Esophagus squamous epithelium (tissue), 4 donors: ENCODE measurements at regions not wholly inside any gene's neighbourhood (a gene's known extent, or its start where the extent isn't known, plus 50 kb on each side); places are given as distances from the start of the nearest gene placed in this dataset.

Source experiments
- POLR2A ChIP-seq, 4 donors: fragments of 450-650 bp; IDR thresholded peaks; one replicate each; pipeline ENCODE4 v1.6.1; 2017; ENCODE audit warnings: antibody characterized with exemption in 4 of 4, mild to moderate bottlenecking in 4 of 4, moderate library complexity in 3 of 4
- TF ChIP-seq, protein P1 (sequence below), 6 experiments: fragments of 450-650 bp in 4 of 6; fragments of 200-600 bp in 2 of 6; sonication (generic) in 2 of 6; IDR thresholded peaks; one replicate each; pipeline ENCODE4 v1.5.1; 2016 to 2019; ENCODE audit warnings: antibody characterized with exemption in 6 of 6, mild to moderate bottlenecking in 4 of 6, moderate library complexity in 4 of 6

DNA sequence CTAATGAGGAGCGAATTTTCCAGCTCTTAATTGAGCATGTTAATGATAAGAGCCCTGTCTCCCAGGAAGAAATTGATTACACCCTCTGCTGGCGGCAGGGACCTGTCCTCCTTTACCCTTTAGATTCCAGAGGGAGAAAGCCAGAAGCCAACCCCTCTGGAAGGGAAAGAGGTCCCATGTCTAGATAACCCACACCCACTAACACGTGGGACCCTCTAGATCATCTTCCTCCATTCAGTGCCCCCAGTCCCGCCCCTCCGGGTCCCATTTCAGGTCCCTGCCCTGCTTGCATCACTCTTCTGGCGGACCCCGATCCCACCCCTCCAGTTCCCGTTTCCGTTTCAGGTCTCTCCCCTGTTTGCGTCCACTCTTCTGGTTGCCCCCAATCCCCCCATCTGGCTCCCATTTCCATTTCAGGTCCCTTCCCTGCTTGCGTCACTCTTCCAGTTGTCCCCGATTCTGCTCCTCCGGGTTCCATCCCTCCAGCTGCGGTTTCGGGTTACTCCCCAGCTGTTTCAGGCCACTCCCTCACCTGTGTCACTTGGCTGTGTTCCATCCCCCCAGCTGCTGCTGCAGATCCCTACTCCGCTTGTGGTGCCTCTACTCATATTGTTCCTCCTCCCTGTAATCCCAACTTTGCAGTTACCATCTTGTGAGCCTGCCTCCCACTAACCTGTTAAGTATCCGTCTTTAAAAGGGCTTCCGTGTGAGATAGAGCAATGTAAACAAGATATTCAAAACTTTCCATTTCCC is 202.4 kb downstream of the SH2D4B start:
- TF ChIP-seq, protein P1, sequence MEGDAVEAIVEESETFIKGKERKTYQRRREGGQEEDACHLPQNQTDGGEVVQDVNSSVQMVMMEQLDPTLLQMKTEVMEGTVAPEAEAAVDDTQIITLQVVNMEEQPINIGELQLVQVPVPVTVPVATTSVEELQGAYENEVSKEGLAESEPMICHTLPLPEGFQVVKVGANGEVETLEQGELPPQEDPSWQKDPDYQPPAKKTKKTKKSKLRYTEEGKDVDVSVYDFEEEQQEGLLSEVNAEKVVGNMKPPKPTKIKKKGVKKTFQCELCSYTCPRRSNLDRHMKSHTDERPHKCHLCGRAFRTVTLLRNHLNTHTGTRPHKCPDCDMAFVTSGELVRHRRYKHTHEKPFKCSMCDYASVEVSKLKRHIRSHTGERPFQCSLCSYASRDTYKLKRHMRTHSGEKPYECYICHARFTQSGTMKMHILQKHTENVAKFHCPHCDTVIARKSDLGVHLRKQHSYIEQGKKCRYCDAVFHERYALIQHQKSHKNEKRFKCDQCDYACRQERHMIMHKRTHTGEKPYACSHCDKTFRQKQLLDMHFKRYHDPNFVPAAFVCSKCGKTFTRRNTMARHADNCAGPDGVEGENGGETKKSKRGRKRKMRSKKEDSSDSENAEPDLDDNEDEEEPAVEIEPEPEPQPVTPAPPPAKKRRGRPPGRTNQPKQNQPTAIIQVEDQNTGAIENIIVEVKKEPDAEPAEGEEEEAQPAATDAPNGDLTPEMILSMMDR (IDR thresholded peaks at IDR 0.05): no peak
- TF ChIP-seq POLR2A (IDR thresholded peaks at IDR 0.05): no peak
